Activated CD4-positive, alpha-beta T cell treated with anti-CD3 and anti-CD28 coated beads for 1 hour (primary cell): ENCODE measurements at regions not wholly inside any gene's neighbourhood (a gene's known extent, or its start where the extent isn't known, plus 50 kb on each side); places are given as distances from the start of the nearest gene placed in this dataset.
A peak's percentile ranks its signal among the peaks of the same experiment; 100 is the strongest.
"Not testable (repeated sequence)": the region's sequence is repeated elsewhere in the genome, so short reads cannot be mapped to it uniquely, and the experiment has no call there.

Experiments used
- DNase-seq: peaks from one replicate; pipeline ENCODE4 v3.0.0-alpha.2; 2020

DNA sequence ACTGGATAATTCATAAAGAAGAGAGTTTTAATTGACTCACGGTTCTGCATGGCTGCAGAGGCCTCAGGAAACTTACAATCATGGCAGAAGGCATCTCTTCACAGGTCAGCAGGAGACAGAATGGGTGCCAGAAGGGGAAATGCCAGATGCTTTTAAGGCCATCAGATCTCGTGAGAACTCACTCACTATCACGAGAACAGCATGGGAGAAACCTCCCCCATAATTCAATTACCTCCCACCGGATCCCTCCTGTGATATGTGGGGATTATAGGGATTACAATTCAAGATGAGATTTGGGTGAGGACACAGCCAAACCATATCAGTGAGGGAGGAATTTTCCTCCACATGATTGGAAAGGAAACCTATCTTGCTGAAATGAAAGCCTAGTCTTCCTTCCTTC lies 108.1 kb upstream of the TMEM132E start:
- not testable (repeated sequence) for DNase-seq

DNA sequence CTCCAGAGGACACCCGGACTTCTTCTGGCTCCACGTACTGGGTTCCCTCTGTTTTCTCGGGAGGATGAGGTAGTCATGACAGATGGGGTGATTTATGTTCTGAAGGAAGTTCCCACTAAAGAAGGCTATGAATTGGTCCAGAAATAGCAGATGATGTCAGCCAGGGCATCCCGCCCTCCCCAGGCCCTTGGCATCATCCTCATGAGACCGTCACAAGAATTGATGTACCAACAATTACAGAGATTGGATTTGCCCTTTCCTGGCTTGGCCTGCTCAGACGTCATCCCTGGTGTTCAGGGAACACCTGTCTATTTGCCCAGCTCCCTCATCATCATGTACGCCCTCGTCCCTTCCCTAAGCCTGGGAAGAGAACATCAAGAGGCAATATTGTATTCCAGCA lies 102.8 kb upstream of the CCL1 start:
- no peak for DNase-seq

DNA sequence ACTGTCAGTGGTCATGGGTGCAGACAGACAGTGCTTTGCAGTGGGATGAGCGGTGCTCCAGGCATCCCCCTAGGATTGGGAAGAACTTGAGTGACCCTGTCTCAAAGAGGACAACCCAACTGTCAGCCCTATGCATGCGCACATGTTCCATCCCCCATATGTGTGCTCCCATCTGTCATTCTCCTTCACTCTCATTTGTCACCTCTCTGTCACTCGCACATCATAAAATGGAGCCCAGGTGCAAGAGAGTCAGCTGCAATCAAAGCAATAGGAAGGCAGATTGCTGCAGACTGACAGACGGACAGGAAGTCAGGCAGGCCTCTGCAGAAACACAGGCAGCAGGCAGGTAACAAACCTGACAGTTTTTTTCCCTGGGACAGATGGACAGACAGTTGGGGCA lies 101.8 kb upstream of the CCL1 start:
- no peak for DNase-seq

DNA sequence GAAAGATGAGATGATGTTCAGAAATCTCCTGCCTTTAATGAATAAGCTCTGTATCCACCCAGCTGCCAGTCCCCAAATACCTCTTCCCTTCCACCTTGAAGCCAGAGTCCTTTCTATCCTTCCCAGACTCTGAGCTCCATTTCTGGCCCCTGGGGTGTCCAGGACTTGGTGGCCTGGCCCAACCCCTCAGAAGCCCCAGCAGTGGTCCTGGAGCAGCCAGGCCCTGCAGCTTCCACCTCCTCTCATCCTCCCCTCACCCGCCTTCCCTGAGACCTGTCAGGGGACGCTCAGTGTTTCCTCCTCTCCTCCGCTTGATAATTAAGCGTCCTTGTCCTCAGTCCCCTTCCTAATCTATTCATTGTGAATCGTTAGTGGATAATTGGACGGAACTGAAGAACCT lies 95.2 kb upstream of the CCL1 start:
- DNase-seq, result no peak

DNA sequence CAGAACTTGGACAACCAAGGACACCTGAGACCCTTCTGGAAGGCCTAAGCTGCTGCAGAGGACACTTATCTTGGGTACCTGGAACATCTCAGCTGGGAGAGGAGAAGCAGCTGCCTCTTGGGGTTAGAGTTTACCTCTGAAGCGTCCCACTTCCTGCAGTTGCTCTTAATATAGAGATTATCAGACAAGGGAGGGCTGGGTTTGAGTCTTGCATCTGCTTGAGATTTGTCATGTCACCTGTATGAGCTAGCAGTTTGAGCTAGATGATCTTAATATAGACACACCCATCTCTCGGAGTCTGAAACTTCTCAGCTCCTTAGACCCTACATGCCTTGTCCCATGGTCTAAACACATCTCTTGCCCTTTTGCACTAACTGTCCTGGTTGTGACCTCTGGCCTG lies 93.1 kb upstream of the CCL1 start:
- DNase-seq, result no peak

DNA sequence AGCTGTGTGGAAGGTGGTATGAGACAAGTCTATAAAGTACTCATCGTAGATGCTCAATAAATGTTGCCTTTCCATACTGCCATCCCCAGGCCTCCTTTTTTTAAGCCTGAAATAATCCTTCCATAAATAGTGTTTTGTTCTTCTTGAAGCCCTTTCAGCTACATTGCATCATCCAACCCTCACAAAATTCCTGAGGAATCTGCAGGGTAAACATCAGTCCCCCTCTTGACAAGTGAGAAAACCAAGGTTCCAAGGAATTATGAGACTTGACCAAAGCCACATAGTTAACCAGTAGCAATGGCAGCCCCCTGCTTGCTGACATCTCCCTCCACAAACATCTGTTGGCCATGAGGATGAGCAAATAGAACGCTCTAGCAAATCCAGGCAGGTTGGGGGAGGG lies 89.7 kb upstream of the CCL1 start:
- no peak for DNase-seq

DNA sequence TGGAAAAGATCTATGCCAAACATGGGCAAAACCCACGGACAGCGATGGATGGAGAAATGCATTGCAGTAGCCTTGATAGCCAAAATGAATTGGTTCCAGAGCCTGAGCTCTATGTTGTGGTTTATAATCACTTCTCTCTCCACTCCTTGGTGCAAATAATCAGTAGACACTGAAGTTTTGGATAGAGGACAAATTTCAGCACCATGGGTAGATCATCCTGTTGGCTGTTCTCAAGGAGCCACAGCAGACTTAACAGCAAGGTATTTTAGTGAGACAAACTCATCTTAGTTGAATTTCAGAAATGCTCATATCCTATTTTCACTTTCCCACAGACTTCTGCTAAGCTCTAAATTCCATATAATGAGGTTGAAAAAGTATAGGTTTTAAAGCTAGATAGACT lies 88.3 kb upstream of the CCL1 start:
- DNase-seq, result no peak

DNA sequence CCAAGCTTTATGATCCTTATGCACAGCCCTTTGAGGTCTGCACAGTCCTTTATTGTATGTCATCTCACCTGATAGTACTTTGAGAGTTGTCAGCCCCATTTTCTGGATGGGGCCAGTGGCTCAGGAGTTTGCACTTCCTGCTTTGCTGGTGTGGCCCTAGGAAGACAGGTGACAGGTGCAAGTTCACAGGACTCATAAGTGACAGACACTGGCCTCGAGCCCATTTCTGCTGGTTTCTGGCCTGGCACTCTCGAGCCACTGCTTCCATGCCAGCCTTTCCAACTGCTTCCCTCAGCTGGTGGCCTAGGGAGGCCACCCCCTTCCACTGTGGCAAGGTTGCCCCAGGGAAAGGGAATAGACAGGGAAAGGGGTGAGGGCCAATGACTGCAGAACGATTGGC lies 84.4 kb upstream of the CCL1 start:
- no peak for DNase-seq

DNA sequence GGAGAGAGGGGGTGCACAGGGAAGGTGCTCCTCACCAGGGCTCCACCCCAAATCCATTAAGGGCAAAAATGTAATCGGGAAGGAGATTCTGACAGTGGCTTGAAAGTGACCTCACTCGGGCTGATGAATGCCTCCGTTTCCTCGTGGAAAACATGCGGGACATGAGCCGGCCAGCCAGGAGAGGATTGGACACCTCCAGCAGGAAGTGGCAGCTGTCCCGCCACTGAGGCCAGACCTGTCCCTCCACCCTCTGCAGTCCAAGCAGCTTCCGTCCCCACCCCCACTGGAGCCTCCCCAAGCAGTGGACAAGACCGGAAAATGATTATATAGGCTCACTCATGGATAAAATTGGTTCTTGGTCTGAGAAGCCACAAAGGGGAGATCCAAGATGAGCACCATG lies 82.1 kb upstream of the CCL1 start:
- no peak for DNase-seq

DNA sequence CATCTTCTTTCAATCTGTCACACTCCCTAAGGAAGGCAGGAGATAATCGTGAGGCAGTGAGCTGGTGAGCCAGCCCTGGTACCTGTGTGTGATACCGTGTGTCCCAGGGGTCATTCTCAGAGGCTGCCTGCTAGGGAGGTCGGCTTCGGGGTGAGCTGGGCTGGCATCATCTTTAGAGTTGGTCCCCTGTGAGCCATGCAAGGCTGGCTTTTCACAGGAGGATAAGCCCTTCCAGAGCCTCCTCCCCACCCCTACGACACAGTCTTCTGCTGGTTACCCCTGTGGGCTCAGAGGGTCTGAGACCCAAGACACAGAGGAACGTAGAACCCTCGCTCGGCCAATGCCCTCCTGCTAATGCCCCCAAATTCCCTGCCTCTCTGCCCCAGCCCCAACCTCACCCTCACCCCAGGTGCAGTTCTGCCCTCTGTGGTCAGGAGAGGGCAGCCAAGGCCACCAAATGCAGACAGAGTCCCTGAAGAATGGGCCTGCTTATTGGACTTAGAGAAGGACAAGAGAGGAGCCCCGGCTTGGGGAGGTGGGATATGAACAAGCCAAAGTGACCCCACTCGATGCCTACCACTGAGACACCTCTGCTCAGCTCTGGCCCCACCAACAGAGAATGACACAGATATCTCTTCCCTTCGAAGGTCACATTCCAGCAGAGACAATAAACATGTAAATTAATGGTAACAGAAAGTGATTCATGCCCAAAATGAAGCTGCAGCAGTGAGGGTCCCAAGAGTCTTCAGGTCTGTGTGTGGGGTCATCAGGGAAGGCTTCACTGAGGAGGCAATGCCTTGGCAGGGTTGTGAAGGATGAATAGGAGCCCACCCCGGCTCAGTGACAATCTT lies 80.8 kb upstream of the CCL1 start:
- no peak for DNase-seq

DNA sequence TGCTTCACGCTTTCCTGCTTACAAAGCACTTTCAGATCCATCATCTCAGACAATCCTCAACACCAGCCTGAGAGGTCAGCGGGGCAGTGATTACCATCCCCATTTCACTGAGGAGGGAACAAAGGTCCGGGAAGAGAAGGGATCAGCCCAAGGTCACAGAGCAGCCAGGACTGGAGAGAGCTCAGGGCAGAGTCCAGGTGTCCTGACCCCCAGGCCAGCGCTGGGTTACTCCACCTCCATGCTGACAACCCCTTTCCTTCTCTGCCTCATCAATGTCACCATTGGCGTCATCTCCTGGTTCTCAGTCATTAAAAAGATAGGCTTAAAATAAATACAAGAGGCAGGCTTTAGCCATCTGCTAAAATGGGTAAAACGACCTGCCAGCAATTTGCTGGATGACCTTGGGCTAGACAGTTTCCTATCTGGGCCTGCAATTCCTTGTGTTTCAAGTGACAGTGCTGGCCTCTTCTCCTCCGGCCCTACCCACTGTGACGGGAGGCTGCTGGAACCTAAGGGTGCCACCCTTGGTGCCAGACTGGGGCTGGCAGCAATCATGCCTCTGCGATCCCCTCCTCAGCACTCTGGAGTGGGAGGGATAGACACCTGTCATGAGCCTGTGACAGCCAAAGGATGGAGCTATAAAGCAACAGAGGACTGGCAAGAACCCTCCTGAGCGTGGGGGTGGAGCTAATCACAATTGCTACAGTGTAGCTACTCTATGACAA lies 79.5 kb upstream of the CCL1 start:
- no peak for DNase-seq

DNA sequence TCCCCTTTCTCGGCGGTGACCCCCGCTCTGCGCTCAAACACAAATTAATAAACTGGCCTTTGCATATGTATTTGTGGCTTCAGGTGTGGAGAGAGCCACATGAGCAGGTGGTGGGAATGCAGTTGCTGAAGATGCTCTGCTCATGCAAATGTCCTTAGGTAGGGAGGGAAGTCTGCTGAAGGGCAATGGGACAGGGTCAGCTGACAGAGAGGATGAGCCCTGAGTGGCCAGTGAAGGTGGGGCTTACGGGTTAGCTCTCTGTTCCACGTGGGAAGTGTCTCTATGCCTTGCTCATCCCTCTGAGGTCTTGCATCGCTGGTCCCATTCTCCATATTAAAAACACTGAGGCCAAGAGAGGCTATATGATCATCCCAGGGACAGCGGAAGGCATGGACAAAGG lies 74.2 kb upstream of the CCL1 start:
- no peak for DNase-seq

DNA sequence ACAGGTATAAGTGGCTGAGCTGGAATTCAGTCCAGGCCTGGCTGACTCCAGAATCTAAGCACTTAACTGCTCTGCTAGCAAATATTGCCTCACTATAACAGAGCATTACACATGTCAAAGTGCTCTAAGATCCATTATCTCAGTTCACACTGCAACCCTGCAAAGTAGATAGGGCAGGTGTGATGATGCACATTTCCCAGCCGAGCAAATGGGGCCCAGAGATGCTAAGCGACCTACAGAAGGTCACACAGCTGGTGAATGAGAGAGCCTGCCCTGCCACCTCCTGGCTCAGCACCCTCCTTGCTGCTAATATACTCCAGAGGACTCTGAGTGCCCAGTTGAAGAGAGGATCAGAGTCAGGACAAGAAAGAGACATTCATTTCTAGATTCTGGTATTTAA lies 73.6 kb upstream of the CCL1 start:
- no peak for DNase-seq

DNA sequence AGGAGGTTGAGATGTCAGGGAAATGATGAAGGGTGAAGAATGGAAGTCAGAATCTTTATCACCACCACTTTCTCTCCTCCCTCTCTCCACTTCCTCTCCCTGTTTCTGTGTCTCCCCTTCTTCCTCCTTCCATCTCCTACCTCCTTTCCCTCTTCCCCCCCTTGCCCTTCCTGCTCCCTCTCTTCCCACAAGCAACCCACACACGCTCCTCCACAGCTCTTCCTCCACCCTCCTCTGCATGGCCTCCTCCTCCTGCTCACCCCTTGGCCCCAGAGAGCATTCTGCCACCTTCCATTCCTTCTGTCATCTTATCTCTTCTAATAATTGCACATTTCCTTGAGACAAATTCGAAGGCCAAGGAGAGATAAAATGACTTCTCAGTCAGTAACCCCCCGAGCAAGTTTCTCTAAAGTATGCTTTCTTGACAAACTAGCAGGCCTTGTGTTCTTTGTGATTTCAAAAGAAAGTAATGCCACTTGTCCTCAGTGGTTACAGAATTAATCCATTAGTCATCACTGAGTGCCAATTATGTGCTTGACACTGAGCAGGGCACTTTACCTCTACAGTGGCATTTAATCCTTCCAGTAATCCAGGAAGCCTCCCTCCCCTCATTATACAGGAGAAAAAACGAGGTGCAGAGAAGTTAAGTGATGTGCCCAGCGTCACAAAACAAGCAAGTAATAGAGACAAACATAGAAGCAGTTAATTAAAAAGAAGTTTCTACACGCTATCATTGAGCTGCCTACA lies 72.3 kb upstream of the CCL1 start:
- DNase-seq, result no peak

DNA sequence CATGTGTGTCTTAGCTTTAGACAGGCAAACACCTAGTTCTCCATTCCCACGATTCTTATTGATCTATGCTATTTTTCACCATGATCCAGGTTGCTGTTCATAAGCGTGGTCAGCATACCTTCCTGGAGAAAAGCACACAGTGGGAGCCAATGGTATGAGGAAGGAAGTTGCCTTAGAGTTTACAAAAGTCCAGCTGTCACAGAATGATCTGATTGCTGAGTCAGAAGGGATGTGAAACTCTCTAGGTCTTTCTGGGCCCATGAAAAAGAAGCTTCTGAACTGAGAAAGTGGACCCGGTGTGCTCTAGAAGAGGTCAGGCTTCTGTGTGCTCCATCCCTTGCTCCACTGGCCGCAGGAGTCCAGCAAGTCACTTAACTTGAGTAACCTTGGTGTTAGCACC lies 71.0 kb upstream of the CCL1 start:
- no peak for DNase-seq

DNA sequence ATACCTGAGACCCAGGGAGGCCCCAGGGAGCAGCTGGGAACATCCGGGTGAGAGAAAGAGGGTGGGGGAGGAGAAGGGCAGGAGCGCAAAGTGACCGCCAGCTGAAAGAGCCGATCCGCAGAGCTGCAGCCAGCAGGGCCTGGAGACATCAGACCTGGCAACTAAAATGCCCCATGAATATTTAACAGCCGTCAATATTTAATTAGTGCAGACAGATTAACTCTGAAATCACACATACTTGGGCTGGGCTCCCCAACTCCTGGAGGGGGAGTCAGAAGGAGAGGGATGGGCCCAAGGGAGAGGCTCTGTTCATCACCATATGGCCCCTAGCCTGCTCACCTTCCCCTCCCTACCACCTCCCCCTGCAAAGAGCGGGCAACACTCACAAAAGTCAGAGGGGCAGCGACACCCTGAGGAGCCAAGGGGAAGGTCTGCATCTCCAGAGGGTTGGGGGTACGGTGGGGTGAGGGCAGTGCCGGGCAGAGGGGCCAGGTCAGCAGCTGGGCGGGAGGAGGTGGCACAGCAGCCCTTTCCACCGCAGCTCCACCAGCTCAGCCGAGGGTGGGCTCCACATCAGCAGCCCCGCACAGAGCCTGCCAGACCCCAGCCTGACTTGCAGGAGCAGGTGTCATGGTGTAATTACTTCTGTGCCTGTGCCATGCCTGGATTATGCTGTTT lies 61.9 kb upstream of the CCL1 start:
- DNase-seq, result no peak

DNA sequence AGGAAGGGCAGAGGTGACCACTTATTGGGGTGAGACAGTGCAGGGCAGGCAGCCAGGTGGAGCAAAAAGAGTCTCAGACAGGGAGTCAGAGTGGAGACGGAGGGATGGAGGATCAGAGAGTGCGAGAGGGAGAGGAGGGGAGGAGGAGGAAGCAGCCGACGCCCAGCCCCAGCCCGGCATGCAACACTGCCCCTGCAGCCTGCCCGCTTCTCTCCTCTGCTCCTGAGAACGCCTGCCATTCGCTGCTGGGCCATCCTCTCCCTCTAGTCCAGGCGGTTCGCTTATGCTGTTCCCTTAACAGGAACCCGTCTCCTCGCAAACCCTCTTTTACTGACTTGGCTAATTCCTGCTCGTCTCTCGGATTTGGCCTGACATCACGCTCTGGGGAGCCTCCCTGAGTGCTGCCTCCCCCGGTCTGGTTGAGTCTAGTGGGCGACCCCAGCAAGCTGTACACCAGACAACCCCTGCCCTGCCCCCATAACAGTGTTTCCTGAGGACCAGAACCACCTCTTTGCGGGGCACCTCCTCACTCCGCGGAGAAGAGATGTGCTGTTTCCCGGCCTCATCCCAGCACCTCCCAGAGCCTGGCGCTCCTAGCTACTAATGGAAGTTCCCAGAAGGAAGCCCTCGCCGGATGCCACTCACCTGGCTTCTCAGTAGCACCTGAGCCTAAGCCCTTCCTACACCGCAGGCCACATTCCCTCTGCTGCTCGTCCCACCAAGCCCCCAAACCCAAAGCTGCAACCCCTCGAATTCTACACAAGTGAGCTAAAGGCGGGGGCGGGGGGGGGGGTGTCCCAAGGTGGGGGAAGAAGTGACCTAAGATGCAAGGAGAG lies 61.2 kb upstream of the CCL1 start:
- no peak for DNase-seq

DNA sequence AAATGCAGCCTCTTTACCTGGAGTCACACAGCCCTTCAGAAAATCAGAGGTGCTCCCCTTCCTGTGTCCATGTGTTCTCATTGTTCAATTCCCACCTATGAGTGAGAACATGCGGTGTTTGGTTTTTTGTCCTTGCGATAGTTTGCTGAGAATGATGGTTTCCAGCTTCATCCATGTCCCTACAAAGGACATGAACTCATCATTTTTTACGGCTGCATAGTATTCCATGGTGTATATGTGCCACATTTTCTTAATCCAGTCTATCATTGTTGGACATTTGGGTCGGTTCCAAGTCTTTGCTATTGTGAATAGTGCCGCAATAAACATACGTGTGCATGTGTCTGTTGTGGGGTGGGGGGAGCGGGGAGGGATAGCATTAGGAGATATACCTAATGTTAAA lies 60.3 kb upstream of the CCL1 start:
- not testable (repeated sequence) for DNase-seq

DNA sequence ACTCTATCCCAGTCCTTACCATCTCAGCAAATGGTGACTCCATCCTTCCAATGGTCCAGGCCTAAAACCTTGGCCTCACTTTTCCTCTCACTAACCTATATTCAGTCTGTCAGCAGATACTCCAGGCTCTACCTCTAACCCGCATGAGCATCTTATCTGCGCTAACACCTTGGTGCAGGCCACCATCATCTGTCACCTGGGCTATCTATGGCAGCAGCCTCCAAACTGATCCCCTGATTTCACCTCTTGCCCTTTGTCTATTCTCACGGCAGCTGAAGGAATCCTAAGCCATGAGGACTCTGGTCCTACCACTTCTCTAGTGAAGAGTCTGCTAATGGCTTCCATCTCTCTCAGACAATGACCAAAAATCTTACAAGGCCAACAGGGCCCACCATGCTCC lies 57.9 kb upstream of the CCL1 start:
- DNase-seq, result no peak

DNA sequence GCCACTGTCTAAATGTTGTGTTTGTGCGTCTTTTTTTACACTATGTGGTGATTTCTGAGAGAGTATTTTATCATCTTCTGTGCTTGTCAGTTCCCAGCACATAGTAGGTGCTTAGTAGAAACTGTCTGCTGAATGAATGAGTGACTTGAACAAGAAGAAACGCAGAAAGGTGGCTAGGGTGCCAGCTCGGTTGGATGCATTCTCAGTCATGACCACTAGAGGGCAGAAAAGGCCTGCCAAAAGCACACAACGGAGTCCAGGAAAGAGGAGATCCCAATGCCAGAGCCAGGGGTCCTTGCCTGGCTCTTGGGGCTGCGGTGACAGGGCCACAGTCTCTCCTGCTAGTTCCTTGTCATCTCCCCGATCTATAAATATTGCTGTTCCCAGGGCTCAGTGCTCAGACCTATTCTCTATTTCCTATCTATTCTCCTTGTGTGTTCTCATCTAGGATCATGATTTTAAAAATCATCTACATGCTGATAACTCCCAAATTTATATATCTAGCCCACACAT lies 57.3 kb upstream of the CCL1 start:
- DNase-seq, result peak; percentile 34

DNA sequence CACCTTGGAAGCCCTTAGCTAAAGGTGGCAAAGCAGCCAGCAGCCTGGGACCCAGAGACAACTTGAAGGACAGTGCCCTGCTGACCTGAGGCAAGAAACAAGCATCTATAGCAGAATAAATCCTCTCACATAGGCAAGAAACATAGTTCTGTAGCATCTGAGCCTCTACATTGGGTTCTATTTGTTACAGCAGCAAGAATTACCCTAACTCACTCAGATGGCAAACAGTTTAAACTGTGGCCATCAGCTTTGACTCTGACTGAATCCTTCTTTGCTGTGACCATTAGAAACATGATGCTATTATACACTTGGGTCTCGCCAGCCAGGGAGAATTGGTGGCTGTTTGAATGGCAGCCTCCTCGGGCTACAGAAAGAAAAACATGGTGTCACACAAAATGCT lies 53.1 kb upstream of the CCL1 start:
- DNase-seq, result no peak

DNA sequence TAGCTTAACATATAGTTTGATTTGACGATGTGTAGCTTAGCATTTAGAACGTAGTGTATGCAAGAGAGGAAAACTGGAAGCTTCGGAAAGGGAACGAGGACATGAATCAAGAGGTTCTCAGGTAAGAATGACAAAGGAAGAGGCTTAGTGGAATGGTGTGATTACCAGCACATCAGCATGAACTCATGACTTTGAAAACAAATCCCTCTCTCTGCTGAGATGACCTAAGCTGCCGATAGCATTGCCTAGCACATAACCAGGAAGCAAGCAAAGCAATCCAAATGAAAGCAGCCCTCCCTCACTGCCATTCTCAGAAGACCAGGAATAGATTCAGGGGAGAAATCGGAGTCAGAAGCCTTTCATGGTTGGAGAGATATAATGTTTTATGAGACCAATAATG lies 51.3 kb upstream of the CCL1 start:
- no peak for DNase-seq
